RWPE1 (cell line): ENCODE measurements at regions not wholly inside any gene's neighbourhood (a gene's known extent, or its start where the extent isn't known, plus 50 kb on each side); places are given as distances from the start of the nearest gene placed in this dataset.

Source experiments
- CTCF ChIA-PET: fragments of 350-600 bp; sonication (Branson Sonifier 250); formaldehyde crosslinking; extraction: SDS; loops from one replicate; lab custom pipeline; 2021; lab: Yijun Ruan, JAX
- POLR2A ChIA-PET: fragments of 400-600 bp; formaldehyde crosslinking; extraction: SDS; loops from one replicate; lab custom pipeline; 2020; ENCODE audit warnings: antibody characterized with exemption; ENCODE audit not compliant: low non-redundant PET; lab: Yijun Ruan, JAX
- DNase-seq: peaks from one replicate; pipeline ENCODE4 v3.0.0; 2012; ENCODE audit warnings: low spot score
- H3K27ac ChIP-seq: fragments of 450-650 bp; 2 replicates; pipeline ENCODE4 v1.5.1; 2017
- TF ChIP-seq, protein P1 (sequence below): fragments of 450-650 bp; conservative IDR thresholded peaks from 2 replicates; pipeline ENCODE4 v1.5.1; 2017; ENCODE audit warnings: low read depth, mild to moderate bottlenecking

DNA sequence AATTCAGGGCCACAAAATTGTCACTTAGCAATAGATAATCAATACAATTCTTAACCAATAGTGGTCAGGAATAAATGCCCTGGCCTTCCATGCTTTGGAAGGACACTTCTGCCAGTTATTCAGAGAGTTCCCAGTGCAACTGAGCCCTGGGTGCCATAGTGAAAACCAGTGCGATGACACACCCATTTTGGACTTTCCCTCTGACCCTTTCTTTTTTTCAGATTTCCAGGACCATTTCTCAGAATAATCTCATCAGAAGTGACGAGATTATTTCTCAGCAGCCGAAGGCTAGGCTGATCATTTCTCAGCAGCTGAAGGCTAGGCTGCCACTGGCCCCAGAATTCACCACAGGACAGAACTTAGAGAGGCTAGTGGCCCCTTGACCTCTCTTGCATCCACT, 106.6 kb upstream of the MYCN start:
- ChIA-PET POLR2A (no interaction called here), CTCF (no interaction called here)
- no peak for DNase-seq
- no peak overlapping the region for H3K27ac ChIP-seq
- TF ChIP-seq, protein P1, sequence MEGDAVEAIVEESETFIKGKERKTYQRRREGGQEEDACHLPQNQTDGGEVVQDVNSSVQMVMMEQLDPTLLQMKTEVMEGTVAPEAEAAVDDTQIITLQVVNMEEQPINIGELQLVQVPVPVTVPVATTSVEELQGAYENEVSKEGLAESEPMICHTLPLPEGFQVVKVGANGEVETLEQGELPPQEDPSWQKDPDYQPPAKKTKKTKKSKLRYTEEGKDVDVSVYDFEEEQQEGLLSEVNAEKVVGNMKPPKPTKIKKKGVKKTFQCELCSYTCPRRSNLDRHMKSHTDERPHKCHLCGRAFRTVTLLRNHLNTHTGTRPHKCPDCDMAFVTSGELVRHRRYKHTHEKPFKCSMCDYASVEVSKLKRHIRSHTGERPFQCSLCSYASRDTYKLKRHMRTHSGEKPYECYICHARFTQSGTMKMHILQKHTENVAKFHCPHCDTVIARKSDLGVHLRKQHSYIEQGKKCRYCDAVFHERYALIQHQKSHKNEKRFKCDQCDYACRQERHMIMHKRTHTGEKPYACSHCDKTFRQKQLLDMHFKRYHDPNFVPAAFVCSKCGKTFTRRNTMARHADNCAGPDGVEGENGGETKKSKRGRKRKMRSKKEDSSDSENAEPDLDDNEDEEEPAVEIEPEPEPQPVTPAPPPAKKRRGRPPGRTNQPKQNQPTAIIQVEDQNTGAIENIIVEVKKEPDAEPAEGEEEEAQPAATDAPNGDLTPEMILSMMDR: no peak

DNA sequence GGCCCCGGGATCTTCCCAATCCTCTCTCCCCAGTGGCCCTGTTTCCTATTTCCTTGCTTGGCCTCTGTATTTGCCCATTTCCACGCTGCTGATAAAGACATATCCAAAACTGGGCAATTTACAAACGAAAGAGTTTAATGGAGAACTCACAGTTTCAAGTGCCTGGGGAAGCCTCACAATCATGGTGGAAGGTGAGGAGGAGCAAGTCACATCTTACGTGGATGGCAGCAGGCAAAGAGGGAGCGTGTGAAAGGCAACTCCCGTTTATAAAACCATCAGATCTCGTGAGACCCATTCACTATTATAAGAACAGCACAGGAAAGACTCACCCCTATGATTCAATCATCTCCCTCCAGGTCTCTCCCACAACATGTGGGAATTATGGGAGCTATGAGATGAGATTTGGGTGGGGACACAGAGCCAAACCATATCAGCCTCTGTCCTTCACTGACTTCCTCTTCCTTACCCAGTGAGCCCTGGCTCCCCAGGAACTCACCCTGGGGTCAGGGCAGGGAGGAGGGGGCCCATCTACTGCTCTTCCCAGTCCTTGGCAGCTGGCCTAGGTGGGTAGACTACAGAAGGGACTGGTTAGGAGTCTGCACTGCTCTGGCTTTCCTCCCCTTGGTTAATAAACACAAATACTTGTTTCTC, 105.8 kb upstream of the MYCN start:
- ChIA-PET POLR2A (no interaction called here), CTCF (interaction anchor here (0.5 kb wide), 1 partner anchor 259 kb away, joined by 3 read pairs; no protein-coding TSS in a partner anchor)
- TF ChIP-seq, protein P1: no peak
- no peak overlapping the region for H3K27ac ChIP-seq
- DNase-seq: no peak

DNA sequence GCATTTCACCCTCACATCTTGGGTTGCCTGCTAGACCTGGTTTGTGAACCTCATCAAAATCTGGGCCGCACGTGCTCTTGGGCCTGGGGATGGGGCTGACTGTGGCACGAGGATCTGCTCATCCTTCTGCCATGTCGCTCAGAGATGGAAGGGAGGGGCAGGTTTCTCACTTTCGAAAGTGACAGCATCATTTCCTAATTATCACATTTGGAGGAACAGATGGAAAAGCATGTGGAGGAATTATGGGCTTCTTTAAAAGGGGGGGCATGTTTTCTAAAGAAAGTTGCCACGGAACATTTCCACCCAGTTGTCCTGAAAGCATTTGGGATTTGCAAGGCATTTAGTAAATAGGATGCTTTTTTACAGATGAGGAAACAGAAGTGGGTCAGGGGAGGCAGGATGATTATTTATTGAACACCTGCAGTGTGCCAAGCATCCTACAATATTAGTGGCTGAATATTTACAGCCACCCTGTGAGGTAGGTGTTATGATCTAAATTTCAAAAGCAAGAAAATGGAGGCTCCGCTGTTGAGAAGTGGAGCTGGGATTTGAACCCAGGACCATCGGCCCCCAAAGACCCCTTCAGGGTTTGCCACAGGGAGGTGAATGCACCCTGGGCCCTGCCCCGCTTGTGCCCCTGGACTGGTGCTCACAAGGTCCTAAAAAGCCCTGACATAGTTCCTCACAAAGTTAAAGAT, 104.2 kb upstream of the MYCN start:
- no peak for DNase-seq
- no peak overlapping the region for H3K27ac ChIP-seq
- TF ChIP-seq, protein P1: no peak
- CTCF ChIA-PET: no interaction called here
- POLR2A ChIA-PET: no interaction called here

DNA sequence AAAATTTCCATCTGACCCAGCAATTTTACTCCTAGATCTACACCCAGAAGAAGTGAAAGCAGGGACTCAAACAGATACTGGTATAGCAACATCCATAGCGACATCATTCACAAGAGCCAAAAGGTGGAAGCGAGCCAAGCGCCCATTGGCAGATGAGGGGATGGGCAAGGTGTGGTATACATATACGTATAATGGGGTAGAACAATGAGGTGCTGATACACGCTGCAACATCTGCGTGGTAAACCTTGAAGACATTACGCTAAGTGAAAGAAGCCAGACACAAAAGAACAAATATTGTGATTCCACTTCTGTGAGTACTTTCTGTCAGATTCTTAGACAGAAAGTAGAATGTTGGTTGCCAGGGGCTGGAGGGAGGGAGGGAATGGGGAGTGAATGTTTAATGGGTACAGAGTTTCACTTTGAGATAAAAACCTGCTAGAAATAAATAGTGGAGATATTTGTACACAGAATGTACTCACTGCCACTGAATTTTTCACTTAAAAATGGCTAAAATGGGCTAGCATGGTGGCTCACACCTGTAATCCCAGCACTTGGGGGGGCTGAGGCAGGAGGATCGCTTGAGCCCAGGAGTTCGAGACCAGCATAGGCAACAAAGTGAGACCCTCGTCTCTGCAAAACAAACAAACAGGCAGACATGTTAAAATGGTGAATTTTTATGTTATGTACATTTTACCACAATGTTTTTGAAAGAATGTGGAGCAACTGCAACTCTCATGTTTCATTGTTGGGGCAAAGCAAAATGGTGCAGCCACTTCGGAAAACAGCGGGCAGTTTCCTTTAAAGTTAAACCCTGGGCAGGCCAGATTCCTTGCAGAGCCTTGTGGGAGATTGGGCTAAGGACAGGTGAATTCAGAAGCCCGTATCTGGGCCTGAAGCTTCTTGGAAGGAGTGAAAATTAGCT, 103.4 kb upstream of the MYCN start:
- CTCF ChIA-PET: no interaction called here
- DNase-seq: no peak
- H3K27ac ChIP-seq: no peak overlapping the region
- TF ChIP-seq, protein P1: no peak
- POLR2A ChIA-PET: no interaction called here

DNA sequence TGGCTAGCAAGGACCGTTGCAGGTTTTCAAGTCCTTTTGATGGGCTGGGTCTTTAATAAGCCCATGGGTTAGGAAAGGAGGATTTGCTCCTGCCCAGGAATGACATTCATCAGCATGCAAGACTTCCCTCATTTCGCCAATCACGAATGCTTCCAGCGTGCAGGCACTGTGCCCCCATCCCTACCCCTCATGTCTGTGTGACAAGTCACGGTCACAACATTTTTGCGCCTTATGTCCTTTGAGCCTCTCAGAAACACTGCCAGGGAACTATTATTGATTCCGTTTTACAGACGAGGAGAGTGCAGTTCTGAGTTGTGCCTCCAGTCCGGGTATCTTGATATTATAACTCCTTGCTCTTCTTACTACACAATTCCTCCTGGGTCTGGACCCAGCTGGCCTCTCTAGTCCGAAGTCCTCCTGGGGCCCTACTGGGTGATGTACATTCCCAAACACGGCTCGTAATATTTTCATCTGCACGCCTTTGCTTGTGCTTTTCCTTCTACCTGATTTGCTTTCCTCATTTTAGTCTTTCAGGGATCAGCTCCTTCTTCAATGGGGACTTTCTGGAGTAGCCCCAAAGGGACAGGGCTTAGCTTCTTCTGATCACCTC, 101.8 kb upstream of the MYCN start:
- ChIA-PET POLR2A (no interaction called here), CTCF (interaction anchor here (1.1 kb wide), 1 partner anchor 774 kb away, joined by 3 read pairs; no protein-coding TSS in a partner anchor)
- DNase-seq: no peak
- TF ChIP-seq, protein P1: no peak
- H3K27ac ChIP-seq: no peak overlapping the region
